ENCODE measurements at regions not wholly inside any gene's neighbourhood (a gene's known extent, or its start where the extent isn't known, plus 50 kb on each side); places are given as distances from the start of the nearest gene placed in this dataset.

DNA sequence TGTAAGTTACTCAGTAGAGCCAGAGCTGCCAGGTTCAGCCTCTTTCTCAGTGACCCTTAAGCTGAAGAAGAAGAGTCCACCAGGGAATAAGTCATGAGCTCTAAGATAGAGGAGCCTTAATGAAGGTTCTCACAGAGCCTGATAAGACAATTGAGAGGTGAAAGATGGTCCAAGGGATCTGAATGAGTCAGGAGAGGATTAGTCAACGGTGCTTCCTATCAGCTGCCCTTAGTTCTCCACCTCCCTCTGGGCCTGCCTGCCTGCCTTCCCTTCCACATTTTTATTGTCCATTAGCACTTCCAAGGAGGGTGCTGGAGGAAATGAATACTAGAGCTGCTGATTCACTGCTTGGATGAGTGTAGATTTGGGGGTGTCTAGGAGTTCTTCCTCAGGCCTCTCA is 161.7 kb upstream of the RMST start:
- TF ChIP-seq, protein P1, sequence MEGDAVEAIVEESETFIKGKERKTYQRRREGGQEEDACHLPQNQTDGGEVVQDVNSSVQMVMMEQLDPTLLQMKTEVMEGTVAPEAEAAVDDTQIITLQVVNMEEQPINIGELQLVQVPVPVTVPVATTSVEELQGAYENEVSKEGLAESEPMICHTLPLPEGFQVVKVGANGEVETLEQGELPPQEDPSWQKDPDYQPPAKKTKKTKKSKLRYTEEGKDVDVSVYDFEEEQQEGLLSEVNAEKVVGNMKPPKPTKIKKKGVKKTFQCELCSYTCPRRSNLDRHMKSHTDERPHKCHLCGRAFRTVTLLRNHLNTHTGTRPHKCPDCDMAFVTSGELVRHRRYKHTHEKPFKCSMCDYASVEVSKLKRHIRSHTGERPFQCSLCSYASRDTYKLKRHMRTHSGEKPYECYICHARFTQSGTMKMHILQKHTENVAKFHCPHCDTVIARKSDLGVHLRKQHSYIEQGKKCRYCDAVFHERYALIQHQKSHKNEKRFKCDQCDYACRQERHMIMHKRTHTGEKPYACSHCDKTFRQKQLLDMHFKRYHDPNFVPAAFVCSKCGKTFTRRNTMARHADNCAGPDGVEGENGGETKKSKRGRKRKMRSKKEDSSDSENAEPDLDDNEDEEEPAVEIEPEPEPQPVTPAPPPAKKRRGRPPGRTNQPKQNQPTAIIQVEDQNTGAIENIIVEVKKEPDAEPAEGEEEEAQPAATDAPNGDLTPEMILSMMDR (IDR thresholded peaks at IDR 0.05; ENCODE audit: low read length) = no peak
- TF ChIP-seq EZH2 (IDR thresholded peaks at IDR 0.05; ENCODE audit: borderline replicate concordance, low read length) = no peak
